Suprapubic skin (tissue), 3 donors: ENCODE measurements at regions not wholly inside any gene's neighbourhood (a gene's known extent, or its start where the extent isn't known, plus 50 kb on each side); places are given as distances from the start of the nearest gene placed in this dataset.

Experiments used
- CTCF ChIP-seq, 2 donors: fragments of 200-600 bp in 1 of 2; fragments of 450-650 bp in 1 of 2; sonication (generic) in 1 of 2; IDR thresholded peaks; one replicate each; pipeline ENCODE4 v1.5.1; 2016 to 2019; ENCODE audit warnings: antibody characterized with exemption in 2 of 2, mild to moderate bottlenecking in 1 of 2, moderate library complexity in 1 of 2
- POLR2AphosphoS5 ChIP-seq, 3 donors: sonication (generic); formaldehyde crosslinking; IDR thresholded peaks; one replicate each; pipeline ENCODE4 v1.6.1; 2017; ENCODE audit warnings: antibody characterized with exemption in 3 of 3

DNA sequence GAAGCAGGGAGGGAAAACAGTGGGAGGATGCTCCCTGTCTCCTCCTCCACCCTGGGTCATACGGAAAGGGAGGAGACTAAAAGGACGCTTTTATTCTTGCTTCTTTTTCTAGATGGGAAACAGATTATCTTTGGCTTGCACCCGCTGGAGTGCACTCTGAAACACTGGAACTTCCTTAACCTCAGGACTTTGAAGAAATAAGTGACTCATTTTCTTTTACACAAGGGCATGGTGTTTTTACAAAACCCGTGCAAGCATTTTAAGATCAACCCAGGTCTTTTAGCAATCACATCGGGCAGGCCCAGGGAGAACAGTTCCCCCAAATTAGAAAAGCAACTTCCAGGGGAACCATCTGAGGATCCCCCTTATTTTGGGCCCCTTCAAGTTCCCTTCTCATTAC lies 80.9 kb upstream of the TSPAN11 start:
- TF ChIP-seq CTCF (IDR thresholded peaks at IDR 0.05) (no peak), POLR2AphosphoS5 (IDR thresholded peaks at IDR 0.05) (no peak)
